ENCODE measurements at regions not wholly inside any gene's neighbourhood (a gene's known extent, or its start where the extent isn't known, plus 50 kb on each side); places are given as distances from the start of the nearest gene placed in this dataset.

DNA sequence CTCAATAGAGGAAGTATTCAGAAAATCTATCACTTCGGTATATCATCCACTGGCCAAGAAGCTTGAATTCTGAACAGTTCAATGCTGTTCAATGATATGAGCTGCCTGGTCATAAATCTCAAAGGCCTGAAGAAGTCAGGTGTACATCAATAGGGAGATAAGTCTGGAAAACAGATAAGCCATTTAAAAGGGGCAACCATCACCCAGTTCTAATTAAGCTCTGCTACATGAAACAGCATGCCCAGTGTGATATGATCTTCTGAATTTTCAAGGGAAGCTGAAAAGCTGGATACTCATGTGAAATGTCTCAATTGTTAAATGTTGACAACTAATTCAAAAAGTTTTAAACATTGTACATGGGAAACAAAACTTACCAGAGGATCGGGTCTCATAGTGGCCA lies 2020.7 kb upstream of the WWC1 start:
- ChIA-PET CTCF (no interaction called here), POLR2A (no interaction called here)
- Histone ChIP-seq H3K4me3 (replicated peaks in 1 of 3; ENCODE audit: insufficient read depth in 1 of 3, low read depth in 1 of 3, low read length in 3 of 3) (no peak overlapping the region), H2AFZ (ENCODE audit: low read depth, low read length) (no peak overlapping the region), H3K4me2 (ENCODE audit: insufficient read depth, low read length) (no peak overlapping the region), H3K9me3 (replicated peaks; ENCODE audit: control insufficient read depth, insufficient read depth, low read length) (peaks cover 4% of the 10 kb centered on the region), H3K27me3 (ENCODE audit: control insufficient read depth in 2 of 2, insufficient read depth in 2 of 2, low read length in 2 of 2) (no peaks in the 10 kb centered on the region), H3K27ac (ENCODE audit: insufficient read depth, low read depth, low read length) (no peak overlapping the region), H3K36me3 (ENCODE audit: control insufficient read depth in 2 of 2, extremely low read depth in 1 of 2, insufficient read depth in 2 of 2, low read length in 2 of 2) (no peaks in the 10 kb centered on the region), H3K9ac (replicated peaks; ENCODE audit: extremely low read depth, insufficient read depth, low read length) (no peak overlapping the region), H4K20me1 (replicated peaks; ENCODE audit: control insufficient read depth, extremely low read depth, insufficient read depth, low read length) (no peaks in the 10 kb centered on the region), H3K9me1 (replicated peaks; ENCODE audit: control insufficient read depth, extremely low read depth, insufficient read depth, low read length) (no peaks in the 10 kb centered on the region), H3K79me2 (ENCODE audit: control insufficient read depth, insufficient read depth, low read length) (no peaks in the 10 kb centered on the region), H3K4me1 (ENCODE audit: control insufficient read depth, extremely low read depth, insufficient read depth, low read length) (no peaks in the 10 kb centered on the region)
- FAIRE-seq (no peak), DNase-seq (ENCODE audit: low read depth, low spot score) (no peak)
- intact Hi-C loops (cut with micrococcal nuclease): no loop called here
- no TSS peak for BruUV-seq (replicated peaks)
- TF ChIP-seq, protein P1, sequence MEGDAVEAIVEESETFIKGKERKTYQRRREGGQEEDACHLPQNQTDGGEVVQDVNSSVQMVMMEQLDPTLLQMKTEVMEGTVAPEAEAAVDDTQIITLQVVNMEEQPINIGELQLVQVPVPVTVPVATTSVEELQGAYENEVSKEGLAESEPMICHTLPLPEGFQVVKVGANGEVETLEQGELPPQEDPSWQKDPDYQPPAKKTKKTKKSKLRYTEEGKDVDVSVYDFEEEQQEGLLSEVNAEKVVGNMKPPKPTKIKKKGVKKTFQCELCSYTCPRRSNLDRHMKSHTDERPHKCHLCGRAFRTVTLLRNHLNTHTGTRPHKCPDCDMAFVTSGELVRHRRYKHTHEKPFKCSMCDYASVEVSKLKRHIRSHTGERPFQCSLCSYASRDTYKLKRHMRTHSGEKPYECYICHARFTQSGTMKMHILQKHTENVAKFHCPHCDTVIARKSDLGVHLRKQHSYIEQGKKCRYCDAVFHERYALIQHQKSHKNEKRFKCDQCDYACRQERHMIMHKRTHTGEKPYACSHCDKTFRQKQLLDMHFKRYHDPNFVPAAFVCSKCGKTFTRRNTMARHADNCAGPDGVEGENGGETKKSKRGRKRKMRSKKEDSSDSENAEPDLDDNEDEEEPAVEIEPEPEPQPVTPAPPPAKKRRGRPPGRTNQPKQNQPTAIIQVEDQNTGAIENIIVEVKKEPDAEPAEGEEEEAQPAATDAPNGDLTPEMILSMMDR (IDR thresholded peaks at IDR 0.05; ENCODE audit: extremely low read depth in 1 of 2, insufficient read depth in 1 of 2, low read depth in 1 of 2, low read length in 2 of 2): no peak
- TF ChIP-seq GATA2 (IDR thresholded peaks at IDR 0.05; ENCODE audit: insufficient read depth, insufficient read length, low read depth, low read length): no peak
- no peak for TF ChIP-seq POLR2A (IDR thresholded peaks at IDR 0.05; ENCODE audit: low read depth, low read length)
- TF ChIP-seq MYC (IDR thresholded peaks at IDR 0.05; ENCODE audit: low read depth, low read length): no peak
- dilution Hi-C loops (cut with MboI; ENCODE audit: extremely low pct_ligation_motif_present, low sequenced_read_pairs): no loop called here

DNA sequence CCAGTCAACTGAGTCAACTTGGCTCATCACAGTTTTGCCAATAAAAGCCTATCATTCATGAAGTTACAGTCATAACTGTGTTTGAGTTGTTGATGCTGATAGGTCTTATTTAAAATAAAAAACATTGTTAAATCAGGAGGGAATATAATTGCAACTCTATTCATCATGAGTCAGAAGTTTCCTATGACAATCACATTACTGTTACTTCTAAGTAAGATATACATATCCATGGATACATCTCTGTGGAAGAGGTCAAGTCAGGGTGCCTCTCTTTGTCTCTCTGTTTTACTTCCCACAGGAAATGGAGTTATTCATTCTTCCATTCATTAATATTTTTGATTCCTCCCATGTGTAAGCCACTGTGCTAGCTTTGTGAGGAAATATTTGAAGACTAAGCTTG lies 2015.4 kb upstream of the WWC1 start:
- Histone ChIP-seq H3K4me1 (ENCODE audit: control insufficient read depth, extremely low read depth, insufficient read depth, low read length) (no peaks in the 10 kb centered on the region), H3K4me3 (replicated peaks in 1 of 3; ENCODE audit: insufficient read depth in 1 of 3, low read depth in 1 of 3, low read length in 3 of 3) (no peak overlapping the region), H3K79me2 (ENCODE audit: control insufficient read depth, insufficient read depth, low read length) (no peaks in the 10 kb centered on the region), H3K9me3 (replicated peaks; ENCODE audit: control insufficient read depth, insufficient read depth, low read length) (peaks cover 6% of the 10 kb centered on the region), H2AFZ (ENCODE audit: low read depth, low read length) (no peak overlapping the region), H4K20me1 (replicated peaks; ENCODE audit: control insufficient read depth, extremely low read depth, insufficient read depth, low read length) (no peaks in the 10 kb centered on the region), H3K9ac (replicated peaks; ENCODE audit: extremely low read depth, insufficient read depth, low read length) (no peak overlapping the region), H3K36me3 (ENCODE audit: control insufficient read depth in 2 of 2, extremely low read depth in 1 of 2, insufficient read depth in 2 of 2, low read length in 2 of 2) (no peaks in the 10 kb centered on the region), H3K27me3 (ENCODE audit: control insufficient read depth in 2 of 2, insufficient read depth in 2 of 2, low read length in 2 of 2) (no peaks in the 10 kb centered on the region), H3K9me1 (replicated peaks; ENCODE audit: control insufficient read depth, extremely low read depth, insufficient read depth, low read length) (no peaks in the 10 kb centered on the region), H3K27ac (ENCODE audit: insufficient read depth, low read depth, low read length) (no peak overlapping the region), H3K4me2 (ENCODE audit: insufficient read depth, low read length) (no peak overlapping the region)
- intact Hi-C loops (cut with micrococcal nuclease): no loop called here
- no peak for FAIRE-seq
- no TSS peak for BruUV-seq (replicated peaks)
- TF ChIP-seq POLR2A (IDR thresholded peaks at IDR 0.05; ENCODE audit: low read depth, low read length) (no peak), JUN (IDR thresholded peaks at IDR 0.05; ENCODE audit: borderline replicate concordance, insufficient read depth, insufficient read length, low read depth) (no peak), FOS (IDR thresholded peaks at IDR 0.05; ENCODE audit: borderline replicate concordance, insufficient read depth, low read length) (no peak), GATA2 (IDR thresholded peaks at IDR 0.05; ENCODE audit: insufficient read depth, insufficient read length, low read depth, low read length) (no peak), EZH2 (IDR thresholded peaks at IDR 0.05; ENCODE audit: borderline replicate concordance, low read depth, low read length, severe bottlenecking) (no peak), POLR2AphosphoS5 (IDR thresholded peaks at IDR 0.05; ENCODE audit: insufficient read depth, low read depth, low read length) (no peak), MYC (IDR thresholded peaks at IDR 0.05; ENCODE audit: low read depth, low read length) (no peak)
- TF ChIP-seq, protein P2, sequence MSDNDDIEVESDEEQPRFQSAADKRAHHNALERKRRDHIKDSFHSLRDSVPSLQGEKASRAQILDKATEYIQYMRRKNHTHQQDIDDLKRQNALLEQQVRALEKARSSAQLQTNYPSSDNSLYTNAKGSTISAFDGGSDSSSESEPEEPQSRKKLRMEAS (IDR thresholded peaks at IDR 0.05; ENCODE audit: insufficient read depth, insufficient read length): no peak
- TF ChIP-seq, protein P1 (IDR thresholded peaks at IDR 0.05; ENCODE audit: extremely low read depth in 1 of 2, insufficient read depth in 1 of 2, low read depth in 1 of 2, low read length in 2 of 2): no peak
- POLR2A ChIA-PET: no interaction called here
- dilution Hi-C loops (cut with MboI; ENCODE audit: extremely low pct_ligation_motif_present, low sequenced_read_pairs): no loop called here
- DNase-seq (ENCODE audit: low read depth, low spot score): no peak
- CTCF ChIA-PET: no interaction called here

Data from endothelial cell of umbilical vein (primary cell).